Activated CD4-positive, alpha-beta T cell treated with anti-CD3 and anti-CD28 coated beads, Interleukin-2, amount 10 ng/mL, durations not matched to agents 24 days and 14 days (primary cell): ENCODE measurements at regions not wholly inside any gene's neighbourhood (a gene's known extent, or its start where the extent isn't known, plus 50 kb on each side); places are given as distances from the start of the nearest gene placed in this dataset.
"Not testable (repeated sequence)": the region's sequence is repeated elsewhere in the genome, so short reads cannot be mapped to it uniquely, and the experiment has no call there.

Source experiments
- DNase-seq: peaks from one replicate; pipeline ENCODE4 v3.0.0; 2022
- H3K27ac Mint-ChIP-seq: one replicate; pipeline ENCODE4 v1.8.0; 2022; ENCODE audit warnings: mild to moderate bottlenecking, mixed read lengths
- H3K27me3 Mint-ChIP-seq: one replicate; pipeline ENCODE4 v1.8.0; 2022; ENCODE audit warnings: mixed read lengths
- H3K36me3 Mint-ChIP-seq: one replicate; pipeline ENCODE4 v1.8.0; 2022; ENCODE audit warnings: low read depth, mild to moderate bottlenecking, mixed read lengths
- H3K4me1 Mint-ChIP-seq: one replicate; pipeline ENCODE4 v1.8.0; 2021; ENCODE audit warnings: mixed read lengths
- H3K4me3 Mint-ChIP-seq: one replicate; pipeline ENCODE4 v1.8.0; 2022; ENCODE audit warnings: mild to moderate bottlenecking, moderate library complexity, mixed read lengths
- H3K9me3 Mint-ChIP-seq: one replicate; pipeline ENCODE4 v1.8.0; 2021; ENCODE audit warnings: mixed read lengths
- intact Hi-C: fragments of 100-400 bp; cut with micrococcal nuclease; formaldehyde crosslinking; loops from one replicate; pipeline ENCODE4 v1.15.1; 2023

DNA sequence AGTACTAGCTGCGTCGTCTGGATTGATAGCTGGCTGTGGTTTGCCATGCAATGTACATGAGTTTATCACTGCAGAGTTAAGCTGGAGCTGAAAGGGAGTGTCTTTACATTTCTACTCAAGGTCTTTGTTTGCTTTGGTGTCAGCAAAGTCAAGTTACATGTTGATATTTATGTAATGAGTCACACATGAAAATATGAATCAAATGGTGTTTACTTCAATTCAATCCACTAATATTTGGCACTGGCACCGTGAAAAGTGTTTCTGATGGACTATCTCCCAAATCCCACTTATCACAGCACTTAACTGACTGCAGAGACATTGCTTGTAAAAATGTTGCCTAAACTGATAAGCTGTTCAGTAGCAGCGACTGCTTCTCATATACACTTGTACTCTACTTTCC, 395.9 kb downstream of the TFEC start:
- H3K27me3 Mint-ChIP-seq, result no peaks in the 10 kb centered on the region
- no peak overlapping the region for H3K4me3 Mint-ChIP-seq
- H3K4me1 Mint-ChIP-seq, result no peaks in the 10 kb centered on the region
- no peak overlapping the region for H3K27ac Mint-ChIP-seq
- no peaks in the 10 kb centered on the region for H3K9me3 Mint-ChIP-seq
- no peak for DNase-seq
- intact Hi-C loops, result no loop called here
- no peaks in the 10 kb centered on the region for H3K36me3 Mint-ChIP-seq

DNA sequence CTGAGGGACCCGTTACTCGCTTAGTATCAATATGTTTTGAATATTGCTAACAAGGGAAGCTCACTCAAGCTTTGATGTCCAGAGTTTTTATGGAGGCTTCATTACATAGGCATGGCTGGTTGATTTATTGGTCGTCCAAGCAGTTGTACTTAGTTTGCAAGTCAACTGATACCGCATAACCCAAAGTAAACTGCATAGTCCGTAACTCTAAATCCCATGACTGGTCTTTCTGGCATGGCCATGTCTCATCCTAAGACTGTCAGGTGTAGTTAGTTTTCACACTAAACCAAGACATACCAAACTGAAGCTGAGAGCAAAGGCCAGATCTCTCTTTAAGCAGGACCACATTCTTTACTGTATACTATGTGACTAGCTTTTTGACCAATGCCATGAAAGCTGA, 397.9 kb downstream of the TFEC start:
- Mint-ChIP-seq H3K27me3 (no peaks in the 10 kb centered on the region), H3K4me1 (no peaks in the 10 kb centered on the region), H3K4me3 (no peak overlapping the region), H3K27ac (no peak overlapping the region), H3K9me3 (no peaks in the 10 kb centered on the region), H3K36me3 (no peaks in the 10 kb centered on the region)
- DNase-seq, result no peak
- intact Hi-C loops, result no loop called here

DNA sequence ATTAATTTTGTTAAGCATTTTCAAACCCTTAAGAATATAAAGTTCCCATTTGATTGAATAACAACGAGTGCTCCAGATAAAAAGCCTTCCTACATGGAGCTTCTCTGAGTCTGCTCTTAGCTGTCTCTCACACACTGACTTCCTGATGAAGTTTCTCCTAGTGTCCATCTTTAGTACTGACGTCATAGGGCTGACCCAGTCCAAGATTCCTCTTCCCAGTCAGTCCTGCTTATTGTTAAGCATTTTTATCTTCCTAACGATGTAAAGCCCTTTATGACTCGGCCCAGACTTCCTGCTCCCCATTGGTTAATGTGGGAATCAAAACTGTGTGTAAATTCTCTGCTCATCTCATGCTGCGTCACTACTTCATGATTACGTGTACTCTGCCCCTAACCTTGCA, 398.8 kb downstream of the TFEC start:
- Mint-ChIP-seq H3K27ac (no peak overlapping the region), H3K4me1 (no peaks in the 10 kb centered on the region), H3K9me3 (no peaks in the 10 kb centered on the region), H3K27me3 (no peaks in the 10 kb centered on the region), H3K36me3 (no peaks in the 10 kb centered on the region), H3K4me3 (no peak overlapping the region)
- no peak for DNase-seq
- intact Hi-C loops, result no loop called here

DNA sequence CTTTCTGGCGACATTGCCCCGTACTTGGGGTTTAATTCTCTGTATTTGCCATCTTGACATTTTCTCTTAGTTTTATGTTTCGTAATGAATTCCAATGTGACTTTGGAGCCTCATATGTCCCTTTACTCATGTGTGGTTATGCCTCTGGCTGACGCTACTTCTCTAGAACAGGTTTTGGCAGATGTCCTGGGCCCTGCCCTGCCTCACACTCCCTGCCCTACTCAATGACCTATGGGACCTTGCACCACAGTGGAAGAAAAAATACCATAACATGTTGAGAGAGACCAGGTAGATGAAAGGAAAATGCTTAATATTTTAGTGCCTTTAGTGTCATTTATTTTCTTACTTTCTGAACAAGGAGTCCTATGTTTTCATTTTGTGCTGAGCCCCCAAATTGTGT, 400.5 kb downstream of the TFEC start:
- intact Hi-C loops, result no loop called here
- no peak overlapping the region for H3K27ac Mint-ChIP-seq
- H3K9me3 Mint-ChIP-seq, result no peaks in the 10 kb centered on the region
- no peaks in the 10 kb centered on the region for H3K36me3 Mint-ChIP-seq
- H3K4me1 Mint-ChIP-seq, result no peaks in the 10 kb centered on the region
- H3K4me3 Mint-ChIP-seq, result no peak overlapping the region
- H3K27me3 Mint-ChIP-seq, result no peaks in the 10 kb centered on the region
- no peak for DNase-seq

DNA sequence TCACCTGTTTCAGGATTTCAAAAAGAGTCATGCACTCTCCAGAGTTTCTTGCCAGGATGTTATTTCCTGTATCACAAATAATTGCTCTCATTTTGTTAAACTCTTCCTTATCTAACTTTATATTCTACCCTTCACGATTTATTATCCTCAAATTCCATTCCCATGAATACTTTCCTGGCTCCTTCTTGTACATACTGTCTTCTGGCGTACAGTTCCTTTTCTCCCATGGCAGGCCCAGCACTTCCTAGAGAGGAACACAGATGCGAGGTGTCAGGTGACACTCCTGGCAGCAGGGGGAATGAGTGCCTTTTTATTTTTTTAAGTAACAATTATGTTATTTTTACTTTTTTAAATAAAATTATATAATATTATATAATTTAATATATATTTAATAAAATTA, 411.9 kb downstream of the TFEC start:
- no peaks in the 10 kb centered on the region for H3K27me3 Mint-ChIP-seq
- intact Hi-C loops, result loop anchor here (1.0 kb wide), 1 partner anchor 19 kb away; no protein-coding TSS in a partner anchor
- H3K4me3 Mint-ChIP-seq, result no peak overlapping the region
- H3K27ac Mint-ChIP-seq, result no peak overlapping the region
- H3K9me3 Mint-ChIP-seq, result no peaks in the 10 kb centered on the region
- DNase-seq, result no peak
- no peaks in the 10 kb centered on the region for H3K4me1 Mint-ChIP-seq
- no peaks in the 10 kb centered on the region for H3K36me3 Mint-ChIP-seq

DNA sequence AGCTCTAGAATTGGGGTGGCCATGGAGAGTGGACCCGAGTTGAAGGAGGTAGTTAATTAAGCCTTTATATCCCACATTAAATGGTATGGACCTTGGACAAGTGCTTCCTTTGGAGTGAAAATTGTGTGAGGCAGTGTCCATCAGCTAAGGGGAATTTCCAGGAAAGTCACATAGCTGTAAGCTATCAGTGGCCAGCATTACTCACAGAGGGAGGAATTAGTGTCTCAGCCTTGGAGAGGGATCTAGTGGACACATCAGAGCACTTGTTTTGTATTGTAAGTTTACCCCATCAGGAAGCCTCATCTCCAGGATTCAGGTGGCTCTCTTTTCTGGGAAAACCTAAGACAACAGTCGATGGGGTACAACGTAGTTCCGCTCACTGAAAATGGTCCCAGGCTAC, 416.7 kb downstream of the TFEC start:
- H3K27ac Mint-ChIP-seq, result no peak overlapping the region
- H3K36me3 Mint-ChIP-seq, result no peaks in the 10 kb centered on the region
- intact Hi-C loops, result no loop called here
- no peaks in the 10 kb centered on the region for H3K4me1 Mint-ChIP-seq
- no peaks in the 10 kb centered on the region for H3K9me3 Mint-ChIP-seq
- DNase-seq, result no peak
- H3K27me3 Mint-ChIP-seq, result no peaks in the 10 kb centered on the region
- H3K4me3 Mint-ChIP-seq, result no peak overlapping the region

DNA sequence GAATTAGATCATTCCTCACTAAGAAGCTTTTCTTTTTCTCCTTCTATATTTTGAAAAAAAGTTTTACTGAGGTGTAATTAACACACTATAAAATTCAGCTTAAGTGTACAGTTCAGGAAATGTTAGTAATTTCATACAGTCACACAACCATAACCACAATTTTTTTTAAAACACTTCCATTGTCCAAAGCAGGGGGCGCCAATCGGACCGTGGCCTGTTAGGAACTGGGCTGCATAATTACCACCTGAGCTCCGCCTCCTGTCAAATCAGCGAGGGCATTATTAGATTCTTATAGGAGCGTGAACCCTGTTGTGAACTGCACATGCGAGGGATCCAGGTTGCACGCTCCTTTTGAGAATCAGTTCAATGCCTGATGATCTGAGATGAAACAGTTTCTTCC, 427.1 kb downstream of the TFEC start:
- Mint-ChIP-seq H3K9me3 (no peaks in the 10 kb centered on the region), H3K4me1 (no peaks in the 10 kb centered on the region), H3K27ac (no peak overlapping the region), H3K4me3 (no peak overlapping the region), H3K36me3 (no peaks in the 10 kb centered on the region), H3K27me3 (no peaks in the 10 kb centered on the region)
- DNase-seq, result no peak
- intact Hi-C loops, result no loop called here

DNA sequence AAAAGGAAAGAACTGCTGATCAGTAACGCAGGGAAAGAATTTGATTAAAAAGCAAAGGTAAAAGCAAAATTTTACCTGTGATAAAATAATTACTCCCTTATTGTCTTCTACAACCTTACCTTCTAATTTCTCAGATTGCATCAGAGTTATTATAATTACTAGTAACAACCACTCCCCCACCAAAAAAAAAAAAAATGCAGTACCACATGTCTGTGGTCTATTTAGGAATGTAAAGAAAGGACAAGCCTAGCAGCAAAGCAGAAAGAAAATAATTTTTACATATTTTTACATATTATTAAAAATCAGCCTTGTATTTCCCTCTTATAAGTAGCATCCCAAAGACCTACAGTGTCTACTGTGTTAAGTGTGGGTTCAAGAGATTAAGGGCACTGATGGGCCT, 430.4 kb downstream of the TFEC start:
- no peaks in the 10 kb centered on the region for H3K27me3 Mint-ChIP-seq
- intact Hi-C loops, result no loop called here
- H3K4me3 Mint-ChIP-seq, result no peak overlapping the region
- H3K36me3 Mint-ChIP-seq, result no peaks in the 10 kb centered on the region
- H3K27ac Mint-ChIP-seq, result no peak overlapping the region
- no peak for DNase-seq
- no peaks in the 10 kb centered on the region for H3K4me1 Mint-ChIP-seq
- peaks cover 3% of the 10 kb centered on the region for H3K9me3 Mint-ChIP-seq

DNA sequence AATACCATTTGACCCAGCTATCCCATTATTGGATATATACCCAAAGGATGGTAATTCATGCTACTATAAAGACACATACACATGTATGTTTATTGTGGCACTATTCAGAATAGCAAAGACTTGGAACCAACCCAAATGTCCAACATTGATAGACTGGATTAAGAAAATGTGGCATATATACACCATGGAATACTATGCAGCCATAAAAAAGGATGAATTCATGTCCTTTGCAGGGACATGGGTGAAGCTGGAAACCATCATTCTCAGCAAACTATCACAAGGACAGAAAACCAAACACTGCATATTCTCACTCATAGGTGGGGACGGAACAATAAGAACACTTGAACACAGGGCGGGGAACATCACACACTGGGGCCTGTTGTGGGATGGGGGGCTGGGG, 431.4 kb downstream of the TFEC start:
- H3K4me3 Mint-ChIP-seq, H3K9me3 Mint-ChIP-seq, H3K27me3 Mint-ChIP-seq, intact Hi-C loops, H3K27ac Mint-ChIP-seq, DNase-seq, H3K36me3 Mint-ChIP-seq, H3K4me1 Mint-ChIP-seq: not testable (repeated sequence)

DNA sequence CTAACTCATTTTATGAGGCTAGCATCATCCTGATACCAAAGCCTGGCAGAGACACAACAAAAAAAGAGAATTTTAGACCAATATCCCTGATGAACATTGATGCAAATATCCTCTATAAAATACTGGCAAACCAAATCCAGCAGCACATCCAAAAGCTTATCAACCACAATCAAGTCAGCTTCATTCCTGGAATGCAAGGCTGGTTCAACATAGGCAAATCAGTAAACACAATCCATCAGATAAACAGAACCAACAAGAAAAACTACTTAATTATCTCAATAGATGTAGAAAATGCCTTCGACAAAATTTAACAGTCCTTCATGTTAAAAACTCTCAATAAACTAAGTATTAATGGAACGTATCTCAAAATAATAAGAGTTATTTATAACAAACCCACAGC, 433.3 kb downstream of the TFEC start:
- H3K27me3 Mint-ChIP-seq, intact Hi-C loops, DNase-seq, H3K9me3 Mint-ChIP-seq, H3K4me3 Mint-ChIP-seq, H3K27ac Mint-ChIP-seq, H3K4me1 Mint-ChIP-seq, H3K36me3 Mint-ChIP-seq: not testable (repeated sequence)

DNA sequence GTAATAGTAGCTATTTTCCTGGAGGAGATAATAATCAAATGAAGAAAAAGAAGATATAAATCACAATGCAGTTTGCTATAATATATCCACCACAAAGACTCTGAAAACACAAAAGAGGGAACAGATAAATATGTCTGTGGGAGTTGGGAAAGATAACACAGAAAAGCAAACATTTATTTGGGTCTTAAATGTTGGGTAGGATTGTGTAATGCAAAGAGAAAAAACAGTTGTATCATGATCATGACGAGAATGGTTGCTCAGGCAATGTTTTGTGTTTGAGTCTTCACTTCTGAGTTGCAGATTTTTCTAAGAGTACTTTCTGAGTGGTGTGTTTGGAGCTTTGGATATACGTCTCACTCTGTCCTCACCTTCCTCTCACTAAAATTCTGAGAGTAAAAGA, 437.5 kb downstream of the TFEC start:
- Mint-ChIP-seq H3K4me1 (no peaks in the 10 kb centered on the region), H3K27ac (no peak overlapping the region), H3K9me3 (peaks cover 3% of the 10 kb centered on the region), H3K4me3 (no peak overlapping the region), H3K27me3 (no peaks in the 10 kb centered on the region), H3K36me3 (no peaks in the 10 kb centered on the region)
- intact Hi-C loops, result no loop called here
- DNase-seq, result no peak

DNA sequence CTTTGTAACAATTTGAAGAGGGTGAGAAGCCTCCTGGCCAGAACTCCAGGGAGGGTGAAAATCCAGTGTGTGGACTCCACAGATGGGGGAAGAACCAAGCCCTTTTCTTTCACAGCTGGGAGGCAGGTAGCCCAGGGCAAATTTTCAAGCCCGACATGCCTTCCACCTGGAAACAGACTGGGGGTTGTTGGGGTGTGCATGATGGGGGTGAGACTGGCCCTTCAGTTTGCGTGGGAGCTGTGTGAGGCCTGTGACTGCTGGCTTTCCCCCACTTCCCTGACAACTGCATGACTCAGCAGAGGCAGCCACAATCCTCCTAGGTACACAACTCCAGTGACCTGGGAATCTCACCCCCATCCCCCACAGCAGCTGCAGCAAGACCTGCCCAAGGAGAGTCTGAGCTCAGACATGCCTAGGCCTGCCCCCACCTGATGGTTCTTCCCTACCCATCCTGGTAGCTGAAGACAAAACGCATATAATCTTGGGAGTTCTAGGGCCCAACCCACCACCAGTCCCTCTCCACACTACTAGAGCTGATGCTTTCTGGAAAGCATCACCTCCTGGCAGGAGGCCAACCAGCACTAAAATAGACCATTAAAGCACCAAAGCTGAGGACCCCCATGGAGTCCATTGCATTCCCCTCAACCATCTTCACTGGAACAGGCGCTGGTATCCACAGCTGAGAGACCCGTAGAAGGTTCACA, 445.4 kb downstream of the TFEC start:
- H3K36me3 Mint-ChIP-seq, result no peaks in the 10 kb centered on the region
- H3K27me3 Mint-ChIP-seq, result no peaks in the 10 kb centered on the region
- H3K4me3 Mint-ChIP-seq, result no peak overlapping the region
- intact Hi-C loops, result no loop called here
- no peak for DNase-seq
- no peaks in the 10 kb centered on the region for H3K4me1 Mint-ChIP-seq
- no peaks in the 10 kb centered on the region for H3K9me3 Mint-ChIP-seq
- H3K27ac Mint-ChIP-seq, result no peak overlapping the region

DNA sequence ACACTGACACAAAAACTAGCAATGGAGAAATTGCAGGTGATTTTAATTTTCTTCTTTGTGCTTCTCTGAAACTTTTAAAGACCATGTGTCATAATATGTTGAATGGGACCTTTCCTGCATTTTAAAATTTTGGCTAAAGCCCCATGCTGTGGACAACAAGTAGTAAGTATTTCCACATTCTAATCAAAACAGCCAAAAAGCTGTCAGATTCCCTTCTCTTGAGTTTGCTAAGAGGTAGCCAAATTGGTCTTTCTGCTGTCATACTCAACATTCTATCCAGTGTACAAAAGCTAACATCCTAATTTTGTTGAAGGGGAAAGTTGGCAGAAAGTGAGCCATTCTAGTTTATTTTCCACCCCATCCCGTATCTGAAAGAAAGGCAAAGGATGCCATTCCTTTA, 447.6 kb downstream of the TFEC start:
- no peak for DNase-seq
- no peaks in the 10 kb centered on the region for H3K36me3 Mint-ChIP-seq
- no peak overlapping the region for H3K27ac Mint-ChIP-seq
- intact Hi-C loops, result no loop called here
- H3K27me3 Mint-ChIP-seq, result no peaks in the 10 kb centered on the region
- H3K4me3 Mint-ChIP-seq, result no peak overlapping the region
- no peaks in the 10 kb centered on the region for H3K4me1 Mint-ChIP-seq
- H3K9me3 Mint-ChIP-seq, result no peaks in the 10 kb centered on the region

DNA sequence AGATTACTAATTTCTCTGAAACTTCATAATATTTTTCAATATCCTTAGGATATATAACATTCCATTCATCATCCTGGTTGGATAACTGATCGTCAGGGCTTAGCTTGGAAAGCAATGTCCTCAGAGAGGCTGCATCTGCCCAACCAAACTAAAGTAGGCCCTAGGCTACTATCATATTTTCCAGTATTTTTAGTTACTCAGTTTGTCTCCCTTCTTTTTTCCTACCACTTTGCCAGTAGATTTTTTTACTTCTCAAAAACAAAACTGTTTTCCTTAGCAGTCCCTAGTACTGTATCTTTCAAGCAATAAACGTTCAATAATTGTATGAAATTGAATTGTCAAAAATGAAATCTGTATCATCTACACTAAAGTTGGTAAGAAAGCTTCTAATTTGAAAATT, 452.0 kb downstream of the TFEC start:
- Mint-ChIP-seq H3K27me3 (no peaks in the 10 kb centered on the region), H3K4me1 (no peaks in the 10 kb centered on the region), H3K9me3 (no peaks in the 10 kb centered on the region), H3K27ac (no peak overlapping the region), H3K36me3 (no peaks in the 10 kb centered on the region), H3K4me3 (no peak overlapping the region)
- intact Hi-C loops, result no loop called here
- DNase-seq, result no peak

DNA sequence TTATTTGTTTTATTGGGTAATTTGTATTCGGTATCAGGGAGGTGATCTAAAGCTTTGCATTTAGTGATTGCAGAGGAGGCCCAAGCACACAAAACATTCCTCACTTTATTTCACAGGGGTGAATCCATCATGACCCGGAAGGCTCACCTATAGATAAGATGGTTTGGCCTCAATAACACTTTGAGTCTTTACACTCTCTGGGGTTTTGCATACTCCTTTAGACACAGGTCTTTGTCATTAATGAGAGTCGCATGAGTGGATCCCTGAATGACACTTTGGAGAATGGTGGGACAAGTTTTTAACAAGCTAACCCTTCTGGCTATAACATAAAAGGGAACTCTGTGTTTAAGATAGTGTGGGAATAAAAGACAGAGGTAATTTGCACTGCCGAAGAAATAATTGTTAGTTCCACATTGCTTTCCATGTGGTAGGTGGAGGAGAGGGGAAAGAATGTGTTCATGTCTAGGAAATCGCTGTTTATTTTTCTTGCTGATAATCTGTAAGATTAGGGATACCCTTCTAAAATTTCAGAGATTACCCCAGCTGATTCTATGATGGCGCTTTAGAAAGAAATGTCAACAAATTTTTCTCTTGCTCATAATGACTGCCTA, 455.8 kb downstream of the TFEC start:
- Mint-ChIP-seq H3K4me1 (no peaks in the 10 kb centered on the region), H3K27ac (no peak overlapping the region), H3K4me3 (no peak overlapping the region), H3K36me3 (no peaks in the 10 kb centered on the region), H3K27me3 (peaks cover 2% of the 10 kb centered on the region), H3K9me3 (no peaks in the 10 kb centered on the region)
- no peak for DNase-seq
- intact Hi-C loops, result no loop called here
